Skeletal muscle cell (primary cell): ENCODE measurements at regions not wholly inside any gene's neighbourhood (a gene's known extent, or its start where the extent isn't known, plus 50 kb on each side); places are given as distances from the start of the nearest gene placed in this dataset.

Experiments
- DNase-seq: peaks from one replicate; pipeline ENCODE4 v3.0.0-alpha.2; 2010; ENCODE audit warnings: low read depth
- H3K4me3 ChIP-seq: 2 replicates; pipeline ENCODE4 v1.5.1; 2011; ENCODE audit warnings: low read depth, mild to moderate bottlenecking, control low read depth, low read length, moderate library complexity

- DNase-seq = no peak
- no peak overlapping the region for H3K4me3 ChIP-seq
Observed at GRCh38 chr9:130755377-130756007, 61.9 kb downstream of the EXOSC2 start.

- no peak overlapping the region for H3K4me3 ChIP-seq
- no peak for DNase-seq
Observed at GRCh38 chr9:130756037-130756436, 62.5 kb downstream of the EXOSC2 start.

- H3K4me3 ChIP-seq = no peak overlapping the region
- DNase-seq = no peak
Observed at GRCh38 chr9:130756455-130757152, 63.0 kb downstream of the EXOSC2 start.

GRCh38 chr9:130759738-130760137 lies 66.2 kb downstream of the EXOSC2 start:
- no peak for DNase-seq
- no peak overlapping the region for H3K4me3 ChIP-seq

GRCh38 chr9:130763331-130764171 lies 70.0 kb downstream of the EXOSC2 start:
- no peak overlapping the region for H3K4me3 ChIP-seq
- DNase-seq = no peak

- no peak overlapping the region for H3K4me3 ChIP-seq
- DNase-seq = no peak
Observed at GRCh38 chr9:130765137-130766020, 69.7 kb upstream of the ABL1 start.

GRCh38 chr9:130766021-130766926 lies 68.8 kb upstream of the ABL1 start:
- DNase-seq = no peak
- H3K4me3 ChIP-seq = no peak overlapping the region

- no peak for DNase-seq
- H3K4me3 ChIP-seq = no peak overlapping the region
Observed at GRCh38 chr9:130766927-130767307, 68.1 kb upstream of the ABL1 start.

- no peak overlapping the region for H3K4me3 ChIP-seq
Observed at GRCh38 chr9:130768265-130768664, 66.8 kb upstream of the ABL1 start.

GRCh38 chr9:130768891-130769403 lies 66.1 kb upstream of the ABL1 start:
- DNase-seq = no peak
- no peak overlapping the region for H3K4me3 ChIP-seq

More at GRCh38 chr9:130768265-130768664, 66.8 kb upstream of the ABL1 start:
- no peak for DNase-seq

GRCh38 chr9:130770093-130770492 lies 65.0 kb upstream of the ABL1 start:
- H3K4me3 ChIP-seq = no peak overlapping the region

GRCh38 chr9:130770679-130771442 lies 64.2 kb upstream of the ABL1 start:
- no peak for DNase-seq
- H3K4me3 ChIP-seq = no peak overlapping the region

More at GRCh38 chr9:130770093-130770492, 65.0 kb upstream of the ABL1 start:
- DNase-seq = no peak

- H3K4me3 ChIP-seq = no peak overlapping the region
Observed at GRCh38 chr9:130772185-130772584, 62.9 kb upstream of the ABL1 start.

GRCh38 chr9:130774183-130774582 lies 60.9 kb upstream of the ABL1 start:
- no peak for DNase-seq
- no peak overlapping the region for H3K4me3 ChIP-seq

More at GRCh38 chr9:130772185-130772584, 62.9 kb upstream of the ABL1 start:
- no peak for DNase-seq

GRCh38 chr9:130775336-130775991 lies 59.6 kb upstream of the ABL1 start:
- no peak overlapping the region for H3K4me3 ChIP-seq
- DNase-seq = no peak

GRCh38 chr9:130779153-130779855 lies 55.8 kb upstream of the ABL1 start:
- no peak for DNase-seq
- H3K4me3 ChIP-seq = no peak overlapping the region
